Trophoblast cell (in vitro differentiated cells and primary cell): ENCODE measurements at regions not wholly inside any gene's neighbourhood (a gene's known extent, or its start where the extent isn't known, plus 50 kb on each side); places are given as distances from the start of the nearest gene placed in this dataset.

ENCODE experiments used
- DNase-seq, 2 donors: peaks; one replicate each; pipeline ENCODE4 v3.0.0-alpha.2; 2016
- H2AFZ ChIP-seq: 2 replicates; pipeline ENCODE4 v1.6.1; 2013; ENCODE audit warnings: low read length, moderate library complexity, mild to moderate bottlenecking; ENCODE audit not compliant: insufficient read depth, poor library complexity
- H2AK5ac ChIP-seq: 2 replicates; pipeline ENCODE4 v1.6.1; 2013; ENCODE audit warnings: mild to moderate bottlenecking, low read length
- H2BK120ac ChIP-seq: 2 replicates; pipeline ENCODE4 v1.6.1; 2013; ENCODE audit warnings: low read length, mild to moderate bottlenecking, moderate library complexity; ENCODE audit not compliant: insufficient read depth, poor library complexity
- H2BK12ac ChIP-seq: 2 replicates; pipeline ENCODE4 v1.6.1; 2013; ENCODE audit warnings: mild to moderate bottlenecking, low read length, moderate library complexity
- H2BK5ac ChIP-seq: 2 replicates; pipeline ENCODE4 v1.6.1; 2013; ENCODE audit warnings: low read length, low read depth, moderate library complexity, mild to moderate bottlenecking; ENCODE audit not compliant: poor library complexity
- H3K14ac ChIP-seq: 2 replicates; pipeline ENCODE4 v1.6.1; 2013; ENCODE audit warnings: mild to moderate bottlenecking, low read length
- H3K18ac ChIP-seq: 2 replicates; pipeline ENCODE4 v1.6.1; 2013; ENCODE audit warnings: mild to moderate bottlenecking, low read length
- H3K23ac ChIP-seq: 2 replicates; pipeline ENCODE4 v1.6.1; 2013; ENCODE audit warnings: low read length
- H3K27ac ChIP-seq: 2 replicates; pipeline ENCODE4 v1.5.1; 2013; ENCODE audit warnings: low read depth, mild to moderate bottlenecking, inconsistent platforms, low read length, moderate library complexity
- H3K27me3 ChIP-seq: 2 replicates; pipeline ENCODE4 v1.6.1; 2013; ENCODE audit warnings: inconsistent platforms, mild to moderate bottlenecking, low read length, moderate library complexity; ENCODE audit not compliant: insufficient read depth
- H3K36me3 ChIP-seq, 2 experiments: 1 replicate in 1 of 2; 2 replicates in 1 of 2; pipeline ENCODE4 v1.6.1; 2013; ENCODE audit warnings: low read length in 2 of 2, mild to moderate bottlenecking in 2 of 2, moderate library complexity in 1 of 2; ENCODE audit not compliant: insufficient read depth in 2 of 2, control insufficient read depth in 1 of 2
- H3K4ac ChIP-seq: 2 replicates; pipeline ENCODE4 v1.6.1; 2013; ENCODE audit warnings: low read depth, mild to moderate bottlenecking, low read length, moderate library complexity
- H3K4me1 ChIP-seq, 2 experiments: 1 replicate in 1 of 2; 2 replicates in 1 of 2; pipeline ENCODE4 v1.6.1; 2013; ENCODE audit warnings: low read length in 2 of 2, mild to moderate bottlenecking in 2 of 2, moderate library complexity in 1 of 2; ENCODE audit not compliant: insufficient read depth in 2 of 2, control insufficient read depth in 1 of 2
- H3K4me2 ChIP-seq: 2 replicates; pipeline ENCODE4 v1.6.1; 2013; ENCODE audit warnings: inconsistent platforms, mild to moderate bottlenecking, low read length, moderate library complexity
- H3K4me3 ChIP-seq: 2 replicates; pipeline ENCODE4 v1.5.1; 2013; ENCODE audit warnings: mild to moderate bottlenecking, low read depth, low read length, inconsistent platforms
- H3K79me1 ChIP-seq: one replicate; pipeline ENCODE4 v1.6.1; 2013; ENCODE audit warnings: low read length
- H3K79me2 ChIP-seq: 2 replicates; pipeline ENCODE4 v1.6.1; 2013; ENCODE audit warnings: low read length, mild to moderate bottlenecking; ENCODE audit not compliant: control insufficient read depth, insufficient read depth, poor library complexity
- H3K9ac ChIP-seq: 2 replicates; pipeline ENCODE4 v1.6.1; 2013; ENCODE audit warnings: mild to moderate bottlenecking, low read length
- H3K9me3 ChIP-seq: 2 replicates; pipeline ENCODE4 v1.6.1; 2013; ENCODE audit warnings: low read depth, mild to moderate bottlenecking, control low read depth, inconsistent platforms, low read length; ENCODE audit not compliant: insufficient read depth
- H4K12ac ChIP-seq: 2 replicates; pipeline ENCODE4 v1.6.1; 2013; ENCODE audit warnings: low read depth, mild to moderate bottlenecking, low read length, moderate library complexity
- H4K8ac ChIP-seq: 2 replicates; pipeline ENCODE4 v1.6.1; 2013; ENCODE audit warnings: low read depth, mild to moderate bottlenecking, low read length, moderate library complexity
- H4K91ac ChIP-seq: one replicate; pipeline ENCODE4 v1.6.1; 2013; ENCODE audit warnings: low read depth, mild to moderate bottlenecking, low read length, moderate library complexity
- WGBS: extraction: QIAGEN DNeasy Blood & Tissue Kit; methylation state at CpG from one replicate; pipeline ENCODE4 v1.1.7; 2013; ENCODE audit warnings: missing lambda C conversion rate; ENCODE audit not compliant: insufficient read length, insufficient coverage; ENCODE audit errors: extremely low coverage; 5-methylcytosine and 5-hydroxymethylcytosine counted together

- no peak overlapping the region for H3K14ac ChIP-seq
- DNase-seq, result peak; percentile 79 to 91
- no peak overlapping the region for H2BK5ac ChIP-seq
- no peak overlapping the region for H3K4me2 ChIP-seq
- H2AK5ac ChIP-seq, result no peak overlapping the region
- H3K36me3 ChIP-seq, result no peaks in the 10 kb centered on the region
- no peak overlapping the region for H3K23ac ChIP-seq
- no peak overlapping the region for H4K12ac ChIP-seq
- no CpG with 5 or more reads among the region's 22 CpGs for WGBS
- no peak overlapping the region for H3K4me3 ChIP-seq
- H2AFZ ChIP-seq, result no peak overlapping the region
- H3K4me1 ChIP-seq, result peaks cover 8% of the 10 kb centered on the region in 2 experiments
- H3K27me3 ChIP-seq, result no peaks in the 10 kb centered on the region
- no peak overlapping the region for H3K18ac ChIP-seq
- H4K8ac ChIP-seq, result no peak overlapping the region
- peaks cover 2% of the 10 kb centered on the region for H3K79me1 ChIP-seq
- H3K4ac ChIP-seq, result no peak overlapping the region
- H4K91ac ChIP-seq, result peak overlapping the region; percentile 57
- no peak overlapping the region for H3K27ac ChIP-seq
- peaks cover 2% of the 10 kb centered on the region for H3K9me3 ChIP-seq
- H3K9ac ChIP-seq, result no peak overlapping the region
- no peaks in the 10 kb centered on the region for H3K79me2 ChIP-seq
- H2BK12ac ChIP-seq, result no peak overlapping the region
- H2BK120ac ChIP-seq, result no peak overlapping the region
These were observed 140.5 kb downstream of the CTTN start for GRCh38 chr11:70538641-70539359.

GRCh38 chr11:70539360-70540095, 141.2 kb downstream of the CTTN start:
- H2BK12ac ChIP-seq, result no peak overlapping the region
- no peak overlapping the region for H2BK120ac ChIP-seq
- peaks cover 5% of the 10 kb centered on the region for H3K79me1 ChIP-seq
- H3K27me3 ChIP-seq, result no peaks in the 10 kb centered on the region
- no peak overlapping the region for H3K27ac ChIP-seq
- H3K4ac ChIP-seq, result no peak overlapping the region
- no peak overlapping the region for H4K12ac ChIP-seq
- no peak overlapping the region for H3K23ac ChIP-seq
- DNase-seq, result no peak
- H2AK5ac ChIP-seq, result no peak overlapping the region
- no peak overlapping the region for H3K9ac ChIP-seq
- H3K18ac ChIP-seq, result no peak overlapping the region
- H3K4me1 ChIP-seq, result peaks cover 8% of the 10 kb centered on the region in 2 experiments
- H2BK5ac ChIP-seq, result no peak overlapping the region
- no peak overlapping the region for H3K4me2 ChIP-seq
- H4K8ac ChIP-seq, result no peak overlapping the region
- H4K91ac ChIP-seq, result no peak overlapping the region
- H3K36me3 ChIP-seq, result no peaks in the 10 kb centered on the region
- WGBS, result no CpG with 5 or more reads among the region's 26 CpGs
- no peak overlapping the region for H2AFZ ChIP-seq
- no peaks in the 10 kb centered on the region for H3K79me2 ChIP-seq
- no peak overlapping the region for H3K4me3 ChIP-seq
- no peak overlapping the region for H3K14ac ChIP-seq
- peaks cover 2% of the 10 kb centered on the region for H3K9me3 ChIP-seq

- H4K12ac ChIP-seq, result no peak overlapping the region
- no peak overlapping the region for H4K8ac ChIP-seq
- no peak overlapping the region for H3K4ac ChIP-seq
- H2BK12ac ChIP-seq, result no peak overlapping the region
- no peak overlapping the region for H3K23ac ChIP-seq
- H3K14ac ChIP-seq, result no peak overlapping the region
- no peak overlapping the region for H3K4me2 ChIP-seq
- H2BK120ac ChIP-seq, result no peak overlapping the region
- H2AK5ac ChIP-seq, result no peak overlapping the region
- no peaks in the 10 kb centered on the region for H3K9me3 ChIP-seq
- no peak overlapping the region for H3K9ac ChIP-seq
- DNase-seq, result no peak
- H3K36me3 ChIP-seq, result no peaks in the 10 kb centered on the region
- no peak overlapping the region for H3K18ac ChIP-seq
- H4K91ac ChIP-seq, result no peak overlapping the region
- no CpG with 5 or more reads among the region's 16 CpGs for WGBS
- H3K27ac ChIP-seq, result no peak overlapping the region
- peaks cover 8% of the 10 kb centered on the region for H3K79me1 ChIP-seq
- no peak overlapping the region for H2AFZ ChIP-seq
- peaks cover 13 to 14% of the 10 kb centered on the region in 2 experiments for H3K4me1 ChIP-seq
- H3K4me3 ChIP-seq, result no peak overlapping the region
- H3K79me2 ChIP-seq, result no peaks in the 10 kb centered on the region
- H3K27me3 ChIP-seq, result no peaks in the 10 kb centered on the region
- no peak overlapping the region for H2BK5ac ChIP-seq
These were observed 141.9 kb downstream of the CTTN start for GRCh38 chr11:70540196-70540595.

GRCh38 chr11:70541176-70541575, 142.8 kb downstream of the CTTN start:
- Histone ChIP-seq H3K79me1 (peaks cover 8% of the 10 kb centered on the region), H4K91ac (no peak overlapping the region), H3K4me2 (no peak overlapping the region), H3K27me3 (no peaks in the 10 kb centered on the region), H3K36me3 (no peaks in the 10 kb centered on the region), H3K9me3 (no peaks in the 10 kb centered on the region), H3K18ac (no peak overlapping the region), H2AFZ (no peak overlapping the region), H3K4me1 (peaks cover 15 to 19% of the 10 kb centered on the region in 2 experiments), H3K79me2 (no peaks in the 10 kb centered on the region), H2BK12ac (no peak overlapping the region), H3K9ac (no peak overlapping the region), H3K14ac (no peak overlapping the region), H3K4ac (no peak overlapping the region), H2BK120ac (no peak overlapping the region), H2BK5ac (no peak overlapping the region), H4K12ac (no peak overlapping the region), H3K4me3 (no peak overlapping the region), H2AK5ac (no peak overlapping the region), H4K8ac (no peak overlapping the region), H3K23ac (no peak overlapping the region), H3K27ac (no peak overlapping the region)
- no peak for DNase-seq
- WGBS, result no CpG with 5 or more reads among the region's 9 CpGs
